Neural crest cell (in vitro differentiated cells): ENCODE measurements at regions not wholly inside any gene's neighbourhood (a gene's known extent, or its start where the extent isn't known, plus 50 kb on each side); places are given as distances from the start of the nearest gene placed in this dataset.

Experiments used
- DNase-seq: peaks from one replicate; pipeline ENCODE4 v3.0.0; 2021; ENCODE audit warnings: low read depth, mixed read lengths, low spot score
- H3K27ac Mint-ChIP-seq: one replicate; pipeline ENCODE4 v1.8.0; 2021; ENCODE audit warnings: mild to moderate bottlenecking, mixed read lengths; ENCODE audit not compliant: unreplicated experiment
- H3K27me3 Mint-ChIP-seq: 2 replicates; pipeline ENCODE4 v1.8.0; 2021; ENCODE audit warnings: low read depth, mild to moderate bottlenecking, mixed read lengths
- H3K36me3 Mint-ChIP-seq: 2 replicates; pipeline ENCODE4 v1.8.0; 2021; ENCODE audit warnings: low read depth, mild to moderate bottlenecking, mixed read lengths
- H3K4me1 Mint-ChIP-seq: 2 replicates; pipeline ENCODE4 v1.8.0; 2021; ENCODE audit warnings: mixed read lengths
- H3K4me3 Mint-ChIP-seq: one replicate; pipeline ENCODE4 v1.8.0; 2021; ENCODE audit warnings: mild to moderate bottlenecking, mixed read lengths
- H3K9me3 Mint-ChIP-seq: 2 replicates; pipeline ENCODE4 v1.8.0; 2021; ENCODE audit warnings: mixed read lengths
- CTCF ChIP-seq: fragments of 200-600 bp; sonication (generic); conservative IDR thresholded peaks from 2 replicates; pipeline ENCODE4 v1.5.0; 2021; ENCODE audit warnings: antibody characterized with exemption, mild to moderate bottlenecking

GRCh38 chr13:61358599-61358998 lies 57.0 kb downstream of the PCDH20 start:
- no peaks in the 10 kb centered on the region for H3K36me3 Mint-ChIP-seq

GRCh38 chr13:61350341-61350740 lies 65.3 kb downstream of the PCDH20 start:
- H3K27ac Mint-ChIP-seq, result no peak overlapping the region
- no peaks in the 10 kb centered on the region for H3K36me3 Mint-ChIP-seq
- H3K4me1 Mint-ChIP-seq, result no peaks in the 10 kb centered on the region
- no peak overlapping the region for H3K4me3 Mint-ChIP-seq
- no peaks in the 10 kb centered on the region for H3K27me3 Mint-ChIP-seq
- TF ChIP-seq CTCF, result no peak
- no peak for DNase-seq
- H3K9me3 Mint-ChIP-seq, result no peaks in the 10 kb centered on the region

More at GRCh38 chr13:61358599-61358998, 57.0 kb downstream of the PCDH20 start:
- H3K4me3 Mint-ChIP-seq, result no peak overlapping the region
- peaks cover 14% of the 10 kb centered on the region for H3K4me1 Mint-ChIP-seq
- H3K9me3 Mint-ChIP-seq, result peaks cover 3% of the 10 kb centered on the region
- no peak overlapping the region for H3K27ac Mint-ChIP-seq
- DNase-seq, result no peak
- no peaks in the 10 kb centered on the region for H3K27me3 Mint-ChIP-seq
- no peak for TF ChIP-seq CTCF

- H3K9me3 Mint-ChIP-seq, result peaks cover 1% of the 10 kb centered on the region
- H3K27ac Mint-ChIP-seq, result no peak overlapping the region
- H3K4me3 Mint-ChIP-seq, result no peak overlapping the region
- no peaks in the 10 kb centered on the region for H3K36me3 Mint-ChIP-seq
- no peaks in the 10 kb centered on the region for H3K27me3 Mint-ChIP-seq
- H3K4me1 Mint-ChIP-seq, result no peaks in the 10 kb centered on the region
- TF ChIP-seq CTCF, result no peak
- no peak for DNase-seq
Observed at GRCh38 chr13:61339054-61339621, 76.5 kb downstream of the PCDH20 start.

GRCh38 chr13:61316647-61317046 lies 99.0 kb downstream of the PCDH20 start:
- Mint-ChIP-seq H3K36me3 (no peaks in the 10 kb centered on the region), H3K9me3 (peaks cover 14% of the 10 kb centered on the region), H3K4me1 (peaks cover 5% of the 10 kb centered on the region), H3K4me3 (no peak overlapping the region), H3K27me3 (no peaks in the 10 kb centered on the region), H3K27ac (no peak overlapping the region)
- no peak for DNase-seq
- no peak for TF ChIP-seq CTCF

- Mint-ChIP-seq H3K4me3 (no peak overlapping the region), H3K36me3 (no peaks in the 10 kb centered on the region)
- no peak for TF ChIP-seq CTCF
Observed at GRCh38 chr13:61294467-61295191, 121.0 kb downstream of the PCDH20 start.

More at GRCh38 chr13:61294467-61295191, 121.0 kb downstream of the PCDH20 start:
- Mint-ChIP-seq H3K9me3 (no peaks in the 10 kb centered on the region), H3K27me3 (no peaks in the 10 kb centered on the region), H3K4me1 (no peaks in the 10 kb centered on the region), H3K27ac (no peak overlapping the region)
- no peak for DNase-seq
